BE2C (cell line): ENCODE measurements at regions not wholly inside any gene's neighbourhood (a gene's known extent, or its start where the extent isn't known, plus 50 kb on each side); places are given as distances from the start of the nearest gene placed in this dataset.
A peak's percentile ranks its signal among the peaks of the same experiment; 100 is the strongest.

Experiments
- DNase-seq: peaks from one replicate; pipeline ENCODE4 v3.0.0-alpha.2; 2020
- H3K27me3 ChIP-seq: fragments of 250-450 bp; sonication (Bioruptor Pico); 2 replicates; pipeline ENCODE4 v1.5.1; 2020; ENCODE audit warnings: mild to moderate bottlenecking
- H3K36me3 ChIP-seq: fragments of 250-450 bp; sonication (Bioruptor Pico); 2 replicates; pipeline ENCODE4 v1.5.1; 2020; ENCODE audit warnings: mild to moderate bottlenecking
- H3K4me1 ChIP-seq: fragments of 250-450 bp; sonication (Bioruptor Pico); 2 replicates; pipeline ENCODE4 v1.5.1; 2020
- H3K4me3 ChIP-seq: 2 replicates; pipeline ENCODE4 v1.5.1; 2011; ENCODE audit warnings: low read depth, low read length
- H3K9me3 ChIP-seq: fragments of 250-450 bp; sonication (Bioruptor Pico); 2 replicates; pipeline ENCODE4 v1.5.1; 2020
- TF ChIP-seq, protein P1 (sequence below): IDR thresholded peaks from 2 replicates; pipeline ENCODE4 v1.5.1; 2012; ENCODE audit warnings: mild to moderate bottlenecking, low read depth, low read length

DNA sequence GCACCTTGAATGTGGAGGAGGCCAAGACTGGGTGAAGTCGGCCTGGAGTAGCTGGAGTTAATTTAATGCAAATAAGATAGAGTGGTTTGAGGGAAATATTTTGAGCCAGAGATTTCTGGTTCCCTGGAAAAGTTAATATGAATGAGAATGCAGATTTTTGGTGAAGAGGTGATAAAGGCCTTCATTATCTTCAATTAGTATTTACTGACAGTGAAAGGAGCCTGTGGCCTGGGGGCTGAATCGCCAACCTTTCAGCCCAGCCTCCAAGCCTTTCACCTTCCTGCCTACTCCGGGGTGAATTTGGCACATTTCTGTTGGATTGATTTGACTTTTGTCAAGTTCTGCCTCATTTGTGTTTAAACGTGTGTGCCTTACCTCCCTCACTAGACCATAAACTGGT is 147.8 kb downstream of the SOX2 start:
- DNase-seq: no peak
- H3K4me1 ChIP-seq: peaks cover 5% of the 10 kb centered on the region
- H3K4me3 ChIP-seq: no peak overlapping the region
- H3K36me3 ChIP-seq: no peaks in the 10 kb centered on the region
- H3K27me3 ChIP-seq: no peaks in the 10 kb centered on the region
- H3K9me3 ChIP-seq: no peaks in the 10 kb centered on the region; the same call in 1 of the 2 replicates
- TF ChIP-seq, protein P1, sequence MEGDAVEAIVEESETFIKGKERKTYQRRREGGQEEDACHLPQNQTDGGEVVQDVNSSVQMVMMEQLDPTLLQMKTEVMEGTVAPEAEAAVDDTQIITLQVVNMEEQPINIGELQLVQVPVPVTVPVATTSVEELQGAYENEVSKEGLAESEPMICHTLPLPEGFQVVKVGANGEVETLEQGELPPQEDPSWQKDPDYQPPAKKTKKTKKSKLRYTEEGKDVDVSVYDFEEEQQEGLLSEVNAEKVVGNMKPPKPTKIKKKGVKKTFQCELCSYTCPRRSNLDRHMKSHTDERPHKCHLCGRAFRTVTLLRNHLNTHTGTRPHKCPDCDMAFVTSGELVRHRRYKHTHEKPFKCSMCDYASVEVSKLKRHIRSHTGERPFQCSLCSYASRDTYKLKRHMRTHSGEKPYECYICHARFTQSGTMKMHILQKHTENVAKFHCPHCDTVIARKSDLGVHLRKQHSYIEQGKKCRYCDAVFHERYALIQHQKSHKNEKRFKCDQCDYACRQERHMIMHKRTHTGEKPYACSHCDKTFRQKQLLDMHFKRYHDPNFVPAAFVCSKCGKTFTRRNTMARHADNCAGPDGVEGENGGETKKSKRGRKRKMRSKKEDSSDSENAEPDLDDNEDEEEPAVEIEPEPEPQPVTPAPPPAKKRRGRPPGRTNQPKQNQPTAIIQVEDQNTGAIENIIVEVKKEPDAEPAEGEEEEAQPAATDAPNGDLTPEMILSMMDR: no peak

DNA sequence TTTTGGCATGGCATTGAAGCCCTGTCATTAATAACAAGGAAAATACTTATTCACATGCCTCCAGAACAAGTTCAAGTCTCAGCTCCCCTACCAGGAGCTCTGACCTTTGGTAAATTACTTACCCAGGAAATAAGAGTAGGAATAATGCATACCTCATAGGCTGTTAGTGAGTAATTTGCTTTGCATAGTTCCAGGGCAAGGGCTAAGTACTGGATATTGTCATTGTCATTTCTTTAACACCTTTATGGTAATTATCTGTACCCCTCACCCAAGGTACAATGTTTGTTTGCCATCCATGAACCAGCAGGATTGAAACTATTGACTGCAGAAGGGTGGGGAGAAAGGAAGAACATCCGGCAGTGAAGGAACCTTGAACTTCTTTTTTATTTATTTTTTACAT is 148.5 kb downstream of the SOX2 start:
- Histone ChIP-seq H3K36me3 (no peaks in the 10 kb centered on the region), H3K27me3 (no peaks in the 10 kb centered on the region), H3K9me3 (no peaks in the 10 kb centered on the region; the same call in 1 of the 2 replicates), H3K4me3 (no peak overlapping the region), H3K4me1 (peaks cover 5% of the 10 kb centered on the region)
- DNase-seq: no peak
- TF ChIP-seq, protein P1: no peak

GRCh38 chr3:181862502-181862901 is 150.8 kb downstream of the SOX2 start:
- no peaks in the 10 kb centered on the region for H3K4me1 ChIP-seq
- no peaks in the 10 kb centered on the region for H3K27me3 ChIP-seq
- TF ChIP-seq, protein P1: no peak
- no peaks in the 10 kb centered on the region for H3K36me3 ChIP-seq
- no peaks in the 10 kb centered on the region for H3K9me3 ChIP-seq
- no peak for DNase-seq
- no peak overlapping the region for H3K4me3 ChIP-seq

DNA sequence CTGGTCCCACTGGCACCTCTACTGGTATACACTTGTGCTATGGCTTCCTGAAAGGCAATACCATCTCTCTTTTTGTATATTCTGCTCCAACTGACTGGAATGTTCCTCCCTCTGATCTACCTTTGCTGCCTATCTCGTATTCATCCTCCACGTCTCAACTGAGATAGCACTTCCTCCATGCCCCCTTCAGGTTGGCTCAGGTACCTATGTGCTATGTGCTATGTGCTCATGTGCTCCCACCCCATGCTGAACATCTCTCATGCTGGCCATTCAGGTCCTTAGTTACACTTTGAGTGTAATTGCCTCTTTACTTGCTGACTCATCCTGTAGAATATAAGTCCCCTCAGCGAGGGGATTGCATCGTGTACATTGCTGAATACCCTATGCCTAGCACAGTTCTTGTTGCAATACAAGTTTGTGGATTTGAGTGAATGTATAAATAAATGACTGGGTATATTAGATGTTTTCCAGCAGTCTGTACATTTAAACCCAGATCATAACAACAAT is 156.9 kb downstream of the SOX2 start:
- Histone ChIP-seq H3K9me3 (no peaks in the 10 kb centered on the region), H3K36me3 (no peaks in the 10 kb centered on the region), H3K4me3 (no peak overlapping the region), H3K27me3 (no peaks in the 10 kb centered on the region), H3K4me1 (no peaks in the 10 kb centered on the region)
- no peak for DNase-seq
- TF ChIP-seq, protein P1: no peak

- H3K9me3 ChIP-seq: no peaks in the 10 kb centered on the region
- H3K4me3 ChIP-seq: no peak overlapping the region
- no peaks in the 10 kb centered on the region for H3K36me3 ChIP-seq
- TF ChIP-seq, protein P1: no peak
- H3K4me1 ChIP-seq: no peaks in the 10 kb centered on the region
- H3K27me3 ChIP-seq: no peaks in the 10 kb centered on the region
- DNase-seq: no peak
These were observed 161.2 kb downstream of the SOX2 start for GRCh38 chr3:181872887-181873286.

DNA sequence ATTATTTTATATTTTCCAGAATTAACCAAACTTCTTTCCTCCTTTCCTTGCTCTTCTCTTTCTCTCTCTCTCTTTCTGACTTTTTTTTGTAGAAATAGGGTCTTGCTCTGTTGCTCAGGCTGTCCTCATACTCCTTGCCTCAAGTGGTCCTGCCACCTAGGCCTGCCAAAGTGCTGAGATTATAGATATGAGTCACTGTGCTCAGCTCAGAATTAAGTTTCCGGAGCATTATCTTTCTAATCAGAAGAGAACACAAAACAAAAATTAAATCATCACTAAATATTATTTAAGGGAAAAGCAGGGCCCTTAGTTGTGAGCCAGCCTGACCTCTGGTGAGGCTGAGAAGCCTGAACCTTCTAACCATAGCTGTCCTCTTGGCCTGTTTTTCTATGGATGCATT is 168.2 kb downstream of the SOX2 start:
- TF ChIP-seq, protein P1: no peak
- Histone ChIP-seq H3K4me3 (no peak overlapping the region), H3K36me3 (no peaks in the 10 kb centered on the region), H3K9me3 (no peaks in the 10 kb centered on the region), H3K4me1 (peaks cover 4% of the 10 kb centered on the region; the same call in 1 of the 2 replicates), H3K27me3 (no peaks in the 10 kb centered on the region)
- peak; percentile 38 for DNase-seq
